ENCODE measurements at regions not wholly inside any gene's neighbourhood (a gene's known extent, or its start where the extent isn't known, plus 50 kb on each side); places are given as distances from the start of the nearest gene placed in this dataset.

GRCh38 chr12:123078120-123078465 lies 72.8 kb downstream of the PITPNM2 start:
- peak in 11 of 51 donors; percentile 17 to 53 (median 41) for DNase-seq

DNA sequence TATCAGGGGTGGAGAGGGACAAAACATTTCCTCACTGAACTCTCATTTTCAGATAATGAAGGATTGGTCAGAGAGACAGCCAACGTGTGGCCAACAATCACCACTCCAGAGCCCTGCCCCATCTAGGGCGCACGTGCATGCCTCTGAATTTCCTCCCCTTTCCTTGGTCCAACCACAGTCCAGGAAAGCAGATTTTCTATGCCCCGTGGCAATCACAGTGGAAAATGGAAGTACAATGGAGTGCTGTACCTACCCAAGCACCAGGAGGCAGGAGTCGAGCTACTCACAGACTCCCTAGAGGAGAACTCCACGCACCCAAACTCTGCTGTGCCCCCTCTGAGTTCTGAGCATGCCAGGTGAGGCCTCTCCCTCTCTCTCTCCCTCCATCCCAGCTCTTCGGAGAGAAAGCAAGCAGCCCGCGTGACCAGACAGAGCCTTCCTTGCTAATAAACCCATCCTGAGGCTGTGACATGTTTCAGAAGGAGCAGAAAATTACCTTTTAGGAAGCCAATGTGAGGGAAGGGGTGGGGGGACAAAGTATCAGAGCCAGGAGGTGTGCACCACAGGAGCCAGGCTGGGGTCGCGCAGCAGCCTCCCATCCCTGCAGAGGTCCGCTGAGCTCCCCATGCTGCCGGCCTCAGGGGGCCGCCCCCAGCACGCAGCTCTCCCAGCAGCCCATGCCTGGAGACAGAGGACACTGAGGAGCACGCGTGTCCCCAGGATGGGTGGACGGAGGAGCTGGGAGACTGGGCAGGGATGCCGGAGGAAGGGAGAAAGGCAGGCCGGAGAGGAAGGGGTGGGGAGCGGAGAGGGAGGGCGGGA lies 73.4 kb downstream of the PITPNM2 start:
- peak in 4 of 51 donors; percentile 16 to 51 (median 31) for DNase-seq

- no peak for DNase-seq
Observed at GRCh38 chr12:123076604-123077297, 74.1 kb downstream of the PITPNM2 start.

DNA sequence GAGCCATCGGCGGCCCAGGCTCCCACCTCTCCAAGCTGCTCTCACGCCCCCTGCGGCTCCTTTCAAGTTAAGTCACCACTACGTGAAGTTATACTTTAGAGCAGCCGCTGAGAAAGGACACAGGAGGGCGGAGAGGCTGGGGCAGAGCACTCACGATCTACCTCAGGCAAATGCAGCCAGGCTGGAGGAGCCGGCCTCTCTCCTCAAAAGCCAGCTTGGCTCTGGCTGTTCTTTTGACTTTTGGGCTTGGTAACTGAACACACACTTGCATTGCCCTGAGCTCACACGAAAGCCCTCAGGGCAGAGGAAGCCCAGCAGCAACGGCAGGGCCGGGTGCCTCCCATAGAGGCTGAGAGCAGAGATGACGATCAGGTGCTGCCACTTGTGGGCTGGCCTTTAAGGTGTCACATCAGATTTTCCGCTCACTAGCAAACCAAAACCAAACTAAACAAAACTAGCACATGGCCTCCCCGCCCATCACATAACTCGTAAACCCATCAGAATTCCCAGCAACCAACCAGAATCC lies 75.2 kb downstream of the PITPNM2 start:
- peak in 5 of 51 donors; percentile 19 to 48 (median 32) for DNase-seq

DNA sequence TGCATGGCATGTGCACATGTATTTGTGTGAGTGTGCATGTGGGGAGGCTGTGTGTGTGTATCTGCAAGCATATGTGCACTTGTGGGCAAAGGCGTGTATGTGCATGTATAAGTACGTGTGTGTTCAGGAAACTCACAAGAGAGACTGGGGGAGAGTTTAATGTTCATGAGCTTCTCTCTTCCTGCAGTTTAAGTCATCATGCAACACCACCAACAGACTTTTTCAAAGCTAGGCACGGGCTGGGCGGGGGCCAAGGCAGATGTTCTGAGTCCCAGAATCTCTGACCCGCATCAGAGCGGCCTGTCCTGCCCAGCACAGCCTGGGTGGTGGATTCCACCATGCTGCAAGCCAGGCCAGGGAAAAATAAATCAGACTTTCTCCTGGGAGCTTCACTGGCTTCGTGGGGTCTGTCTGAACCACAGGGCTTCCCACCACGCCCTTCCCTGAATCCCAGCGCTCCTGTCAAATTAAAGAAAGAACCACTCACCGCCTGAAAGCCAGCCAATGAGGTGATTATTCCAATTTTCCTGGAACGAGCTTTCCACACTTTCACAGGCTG lies 75.7 kb downstream of the PITPNM2 start:
- peak in 1 of 51 donors; percentile 48 for DNase-seq

DNA sequence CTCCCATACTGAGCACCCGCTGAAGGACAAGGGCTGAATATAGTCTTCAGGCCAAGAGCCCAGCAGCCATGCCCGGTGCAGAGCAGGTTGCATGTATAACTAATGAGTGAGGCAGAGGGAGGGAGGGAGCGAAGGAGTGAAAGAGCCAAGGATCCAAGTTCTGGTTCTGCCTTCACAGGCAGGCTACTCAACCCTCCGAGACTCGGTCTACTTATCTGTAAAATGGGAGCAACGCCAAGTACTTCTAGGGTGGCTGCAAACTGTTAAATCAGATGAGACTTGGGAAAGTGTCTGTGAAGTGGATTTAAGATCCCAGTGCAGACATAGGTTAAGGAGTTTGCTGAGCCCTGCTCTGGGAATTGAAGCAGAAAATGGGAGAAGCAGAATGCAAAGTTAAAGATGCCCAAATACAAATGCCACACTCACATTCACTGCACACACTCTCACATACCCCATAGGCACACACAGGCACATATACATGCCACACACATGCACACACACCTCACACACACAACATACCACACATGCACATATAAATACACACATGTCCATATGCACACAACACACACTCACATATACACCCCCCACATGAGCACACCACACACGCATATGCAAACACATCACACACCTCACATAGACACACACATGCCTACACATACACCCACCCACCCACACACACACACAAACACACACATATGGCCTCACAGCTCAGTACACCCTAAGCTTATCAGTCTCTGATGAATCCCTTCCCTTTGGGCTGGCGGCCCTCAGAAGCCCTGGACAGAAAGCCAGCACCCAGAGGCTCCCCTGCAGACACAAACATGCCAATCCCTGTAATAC lies 76.7 kb downstream of the PITPNM2 start:
- no peak for DNase-seq

DNA sequence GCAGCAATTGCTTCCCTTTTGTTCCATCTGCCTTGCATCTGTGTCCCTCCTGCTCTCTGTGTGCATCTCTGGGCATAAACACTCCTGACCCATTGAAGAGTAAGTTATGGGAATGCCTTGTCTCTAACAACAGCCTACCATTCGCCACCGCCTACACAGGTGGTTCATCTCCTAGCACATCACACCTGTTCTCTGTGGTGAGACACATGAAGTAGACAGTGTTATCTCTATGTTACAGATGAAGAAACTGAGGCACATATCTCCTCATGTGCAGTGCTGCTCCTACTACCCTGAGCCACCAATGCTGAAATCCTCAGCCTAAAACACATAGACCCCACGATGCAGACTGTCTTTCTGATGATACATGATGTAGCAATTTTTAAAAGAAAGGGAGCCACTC lies 77.6 kb downstream of the PITPNM2 start:
- DNase-seq, result no peak

GRCh38 chr12:123071857-123072256 lies 79.0 kb downstream of the PITPNM2 start:
- DNase-seq, result no peak

DNA sequence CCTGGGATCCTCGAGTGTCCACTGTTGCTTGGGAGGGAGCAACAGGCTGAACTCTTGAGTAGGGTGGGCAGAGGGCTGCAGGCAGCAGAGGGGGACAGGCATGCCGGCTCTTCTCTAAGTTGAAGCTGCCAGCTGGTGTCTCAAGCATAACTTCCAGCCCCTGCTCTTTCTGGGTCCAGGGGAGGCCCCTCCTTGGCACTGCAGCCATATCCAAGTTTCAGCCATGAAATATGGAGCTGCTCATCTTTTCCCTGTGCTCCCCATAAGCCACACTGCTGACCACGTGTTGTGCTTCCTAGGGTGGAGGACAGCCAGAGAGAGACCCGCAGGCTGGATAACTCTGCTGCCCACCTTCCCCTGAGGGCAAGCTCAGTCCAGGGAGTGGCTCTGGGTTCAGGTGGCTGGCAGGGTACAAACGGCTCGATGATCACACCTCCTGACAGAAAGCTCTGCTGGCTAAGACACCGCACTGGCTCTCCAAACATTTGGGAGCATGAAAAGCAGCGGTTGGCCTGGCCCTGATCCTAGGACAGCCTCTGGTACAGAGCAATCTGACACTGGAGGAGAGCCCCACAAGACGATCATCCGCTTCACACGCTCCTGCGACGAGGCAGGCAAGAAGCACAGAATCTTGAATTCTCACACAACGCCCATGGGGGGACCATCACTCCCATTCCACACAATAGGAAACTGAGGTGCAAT lies 79.6 kb downstream of the PITPNM2 start:
- peak in 14 of 51 donors; percentile 23 to 62 (median 34) for DNase-seq

DNA sequence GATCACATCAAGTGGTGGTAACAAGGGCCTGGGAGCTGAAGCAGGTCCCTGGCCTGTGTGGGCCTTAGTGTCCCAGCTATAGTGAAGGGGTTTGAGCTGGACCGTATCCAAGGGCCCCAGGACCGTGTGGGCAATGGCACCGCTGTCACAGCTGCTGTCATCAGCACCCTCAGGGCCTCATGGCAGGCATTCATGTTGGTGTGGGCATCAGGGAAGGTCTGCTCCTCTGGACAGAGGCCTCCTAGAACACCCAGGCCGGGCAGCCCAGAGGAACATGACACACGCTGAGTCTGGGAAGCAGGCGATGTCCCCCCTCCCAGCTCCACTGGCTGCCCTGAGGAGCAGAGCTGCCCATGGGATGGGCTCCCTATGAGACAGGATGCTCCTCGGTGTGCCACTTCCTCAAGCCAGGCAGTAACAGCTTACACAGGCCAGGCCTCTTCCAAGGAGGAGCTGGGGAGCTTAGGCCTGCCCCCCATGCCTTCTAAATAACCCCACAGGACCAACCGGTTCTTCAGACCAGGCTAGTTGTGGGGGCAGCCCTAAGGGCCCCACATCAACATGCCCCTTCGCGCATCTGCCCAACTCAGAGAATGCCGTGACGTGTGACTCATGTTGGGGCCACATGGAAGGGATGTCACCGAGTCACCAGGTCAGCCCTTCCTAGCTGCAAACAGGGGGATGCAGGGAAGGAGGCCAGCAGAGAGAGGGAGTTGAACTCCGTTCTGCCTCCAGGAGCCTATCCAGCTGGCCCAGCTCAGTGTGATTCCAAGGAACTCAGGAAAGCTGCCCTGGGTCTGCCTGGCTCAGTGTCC lies 80.4 kb downstream of the PITPNM2 start:
- DNase-seq, result peak in 7 of 51 donors; percentile 17 to 38 (median 27)

DNA sequence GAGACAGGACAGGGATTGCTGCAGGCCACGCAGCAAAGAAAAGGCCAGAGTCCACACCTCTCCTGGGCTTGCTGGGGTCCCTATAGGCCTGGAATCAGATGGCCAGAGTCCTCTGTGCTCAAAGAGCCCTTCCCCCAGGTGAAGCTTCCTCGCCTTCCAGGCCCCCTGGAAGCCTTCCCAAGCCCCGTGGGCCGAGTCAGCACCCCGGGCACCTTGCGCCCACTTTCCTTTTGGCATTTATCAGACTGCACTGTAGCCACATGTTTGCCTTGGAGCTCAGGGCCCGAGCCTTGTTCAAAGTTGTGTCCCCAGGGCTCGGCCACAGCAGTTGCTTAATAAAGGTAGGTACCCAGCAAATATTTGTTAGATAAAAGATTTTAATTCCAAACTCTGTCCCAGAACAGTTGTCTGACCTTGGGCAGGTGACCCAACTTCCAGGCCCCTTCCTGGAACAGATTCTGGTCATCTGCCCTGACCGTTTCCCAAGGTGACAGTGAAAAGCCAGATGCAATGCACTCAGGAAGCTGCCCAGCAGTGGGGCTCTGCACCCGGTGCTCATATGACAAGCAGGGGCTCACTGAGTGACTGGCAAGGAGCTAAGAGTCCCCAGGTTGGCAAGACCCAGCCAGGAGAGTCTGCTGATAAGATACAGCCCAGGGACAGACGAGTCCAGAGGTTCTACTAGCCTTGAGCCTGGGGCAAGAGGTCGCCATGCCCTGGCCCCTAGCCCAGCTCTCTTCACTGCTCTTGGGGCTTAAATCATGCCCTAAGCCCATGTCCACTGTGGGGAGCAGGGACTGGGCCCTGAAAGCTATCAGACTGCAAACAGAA lies 81.2 kb downstream of the PITPNM2 start:
- DNase-seq, result no peak

- DNase-seq, result peak in 11 of 51 donors; percentile 20 to 63 (median 31)
Observed at GRCh38 chr12:123067654-123068053, 83.2 kb downstream of the PITPNM2 start.

- no peak for DNase-seq
Observed at GRCh38 chr12:123066384-123066710, 84.5 kb downstream of the PITPNM2 start.

GRCh38 chr12:123065676-123066383 lies 85.1 kb downstream of the PITPNM2 start:
- peak in 1 of 51 donors; percentile 19 for DNase-seq

GRCh38 chr12:123064885-123065619 lies 84.6 kb downstream of the ARL6IP4 start:
- peak in 1 of 51 donors; percentile 14 for DNase-seq

GRCh38 chr12:123064366-123064765 lies 83.9 kb downstream of the ARL6IP4 start:
- DNase-seq, result peak in 39 of 51 donors; percentile 19 to 74 (median 60)

DNA sequence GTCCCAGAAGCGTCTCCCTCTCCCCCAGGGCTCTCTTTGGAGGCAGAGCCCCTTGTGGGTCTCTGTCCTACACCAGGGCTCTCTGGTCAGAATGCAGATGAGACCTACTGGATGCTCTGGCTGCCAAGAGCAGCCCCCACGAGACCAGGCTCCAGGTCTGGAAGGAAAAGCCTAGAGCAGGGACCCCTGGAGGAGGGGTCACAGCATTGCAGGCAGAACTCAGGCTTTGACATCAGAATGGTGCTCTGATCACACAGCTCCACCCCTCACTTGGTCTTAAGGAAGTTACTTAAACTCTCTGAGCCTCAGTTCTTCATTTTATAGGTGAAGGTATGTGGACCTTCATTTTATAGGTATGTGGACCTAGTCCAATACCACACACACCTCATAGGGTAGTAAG lies 83.1 kb downstream of the ARL6IP4 start:
- DNase-seq, result no peak
